K562 (cell line): ENCODE measurements at regions not wholly inside any gene's neighbourhood (a gene's known extent, or its start where the extent isn't known, plus 50 kb on each side); places are given as distances from the start of the nearest gene placed in this dataset.

Experiments used
- ETV6 ChIP-seq, 3 experiments: fragments of 150-350 bp in 1 of 3; sonication (generic) in 1 of 3; formaldehyde crosslinking in 1 of 3; IDR thresholded peaks; 2 replicates each; pipeline versions ENCODE4 v1.6.1 to v1.8.0; 2014 to 2022; ENCODE audit warnings: borderline replicate concordance in 2 of 3, low read depth in 2 of 3, antibody characterized with exemption in 1 of 3, low read length in 1 of 3, mild to moderate bottlenecking in 1 of 3, missing genetic modification reagents in 1 of 3
- EZH2 ChIP-seq: IDR thresholded peaks from 2 replicates; pipeline ENCODE4 v1.6.1; 2012; ENCODE audit warnings: low read depth, mild to moderate bottlenecking, inconsistent platforms, low read length, borderline replicate concordance
- FOXK2 ChIP-seq, 2 experiments: fragments of 450-650 bp; IDR thresholded peaks in 1 of 2; conservative IDR thresholded peaks in 1 of 2; 2 replicates each; pipeline ENCODE4 v1.6.1; 2016; ENCODE audit warnings: low read depth in 2 of 2, mild to moderate bottlenecking in 1 of 2
- HNRNPL ChIP-seq: fragments of 200-400 bp; formaldehyde crosslinking; IDR thresholded peaks from 2 replicates; pipeline ENCODE4 v1.6.1; 2017; ENCODE audit warnings: low read depth, mild to moderate bottlenecking, low read length
- PKNOX1 ChIP-seq: fragments of 450-650 bp; IDR thresholded peaks from 2 replicates; pipeline ENCODE4 v1.6.1; 2016
- POLR2AphosphoS5 ChIP-seq: IDR thresholded peaks from 2 replicates; pipeline ENCODE4 v1.6.1; 2011; ENCODE audit warnings: mild to moderate bottlenecking, low read depth, low read length, moderate library complexity; ENCODE audit not compliant: control insufficient read depth, insufficient read depth
- REST ChIP-seq, 2 experiments: fragments of 450-650 bp; formaldehyde crosslinking in 1 of 2; IDR thresholded peaks; 2 replicates each; pipeline versions ENCODE4 v1.4.0 to v1.6.1; 2014 to 2020; ENCODE audit warnings: mild to moderate bottlenecking in 2 of 2, borderline replicate concordance in 1 of 2, low read depth in 1 of 2
- RNF219 ChIP-seq: fragments of 250-450 bp; sonication (Bioruptor Pico); IDR thresholded peaks from 2 replicates; pipeline ENCODE4 v1.5.0; 2022; ENCODE audit warnings: mild to moderate bottlenecking
- ZBTB7A ChIP-seq: IDR thresholded peaks from 2 replicates; pipeline ENCODE4 v1.6.1; 2011; ENCODE audit warnings: low read depth, mild to moderate bottlenecking, low read length, moderate library complexity, borderline replicate concordance; ENCODE audit not compliant: control insufficient read depth
- ZNF217 ChIP-seq: sonication (generic); formaldehyde crosslinking; IDR thresholded peaks from 2 replicates; pipeline ENCODE4 v1.8.0; 2022; ENCODE audit warnings: mild to moderate bottlenecking, missing genetic modification reagents
- ZNF354B ChIP-seq: fragments of 250-450 bp; sonication (Bioruptor Pico); IDR thresholded peaks from 2 replicates; pipeline ENCODE4 v1.4.0; 2020
- ZNF655 ChIP-seq: fragments of 250-450 bp; sonication (Bioruptor Pico); IDR thresholded peaks from 2 replicates; pipeline ENCODE4 v1.5.0; 2021

- TF ChIP-seq REST (IDR thresholded peaks at IDR 0.05; ENCODE audit: borderline replicate concordance) = no peak
- no peak for TF ChIP-seq REST (CRISPR knock-in tag; IDR thresholded peaks at IDR 0.05; ENCODE audit: low read depth)
- TF ChIP-seq RNF219 (CRISPR knock-in tag) = no peak
- no peak for TF ChIP-seq PKNOX1
- TF ChIP-seq FOXK2 (conservative IDR thresholded peaks at IDR 0.05 in 1 of 2, IDR thresholded peaks at IDR 0.05 in 1 of 2; ENCODE audit: low read depth in 2 of 2) = no peak
- no peak for TF ChIP-seq ZNF655
- no peak for TF ChIP-seq ZNF354B (CRISPR knock-in tag)
- no peak for TF ChIP-seq HNRNPL
- TF ChIP-seq POLR2AphosphoS5 = no peak
- no peak for TF ChIP-seq ZBTB7A
- no peak for TF ChIP-seq ETV6 (IDR thresholded peaks at IDR 0.05; ENCODE audit: borderline replicate concordance in 1 of 2, low read depth in 2 of 2, low read length in 1 of 2)
- TF ChIP-seq ETV6 (CRISPR knock-in tag; IDR thresholded peaks at IDR 0.05; ENCODE audit: borderline replicate concordance) = no peak
- TF ChIP-seq EZH2 = no peak
- no peak for TF ChIP-seq ZNF217 (CRISPR knock-in tag)
These were observed 404.0 kb downstream of the TMEM182 start for GRCh38 chr2:103165836-103166235.
